ENCODE measurements at regions not wholly inside any gene's neighbourhood (a gene's known extent, or its start where the extent isn't known, plus 50 kb on each side); places are given as distances from the start of the nearest gene placed in this dataset.

GRCh38 chr5:120072068-120072761 is 391.9 kb upstream of the PRR16 start:
- no peak for TF ChIP-seq CTCF (conservative IDR thresholded peaks at IDR 0.05)
- no peak for TF ChIP-seq ZFX (IDR thresholded peaks at IDR 0.05)

All from C4-2B (cell line).